Spinal cord (tissue), 9 donors: ENCODE measurements at regions not wholly inside any gene's neighbourhood (a gene's known extent, or its start where the extent isn't known, plus 50 kb on each side); places are given as distances from the start of the nearest gene placed in this dataset.

Experiments
- DNase-seq, 6 donors: peaks; one replicate each; pipeline versions ENCODE4 v3.0.0 to v3.0.0-alpha.2; 2013 to 2015; ENCODE audit warnings: low spot score in 6 of 6, low read depth in 4 of 6
- H3K27ac ChIP-seq: one replicate; pipeline ENCODE4 v1.5.1; 2013; ENCODE audit warnings: low read depth, low read length, control low read depth
- H3K27me3 ChIP-seq: one replicate; pipeline ENCODE4 v1.6.1; 2013; ENCODE audit warnings: low read length; ENCODE audit not compliant: control insufficient read depth, insufficient read depth
- H3K36me3 ChIP-seq: one replicate; pipeline ENCODE4 v1.6.1; 2013; ENCODE audit warnings: low read length; ENCODE audit not compliant: control insufficient read depth, insufficient read depth
- H3K4me1 ChIP-seq: one replicate; pipeline ENCODE4 v1.6.1; 2013; ENCODE audit warnings: low read length; ENCODE audit not compliant: control insufficient read depth, insufficient read depth
- H3K4me3 ChIP-seq: one replicate; pipeline ENCODE4 v1.5.1; 2013; ENCODE audit warnings: low read depth, low read length, control low read depth
- H3K9me3 ChIP-seq: one replicate; pipeline ENCODE4 v1.6.1; 2013; ENCODE audit warnings: low read length; ENCODE audit not compliant: control insufficient read depth, insufficient read depth
- WGBS: methylation state at CpG from one replicate; pipeline ENCODE4 v1.1.5; 2013; ENCODE audit warnings: missing lambda C conversion rate; ENCODE audit not compliant: insufficient coverage; 5-methylcytosine and 5-hydroxymethylcytosine counted together
- donor health status: healthy.

DNA sequence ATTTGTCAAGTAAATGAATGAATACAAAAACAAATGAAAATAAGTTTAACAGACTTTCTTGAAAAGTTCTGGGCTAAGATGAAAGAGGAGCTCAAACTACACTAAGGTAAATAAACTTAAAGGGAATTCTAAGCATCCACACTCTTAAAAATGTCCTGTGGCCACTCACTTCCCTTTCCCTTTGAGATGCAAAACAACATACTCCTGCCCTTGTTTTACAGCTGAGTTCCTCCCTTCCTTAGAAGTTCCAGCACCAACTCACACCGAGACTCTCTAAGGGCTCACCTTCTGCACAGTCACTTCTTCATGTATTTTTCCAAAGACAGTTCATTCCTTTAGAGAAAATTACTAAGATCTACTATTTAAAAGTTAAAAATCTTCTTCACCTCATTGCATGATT is 123.3 kb upstream of the CMC1 start:
- H3K27me3 ChIP-seq = no peaks in the 10 kb centered on the region
- no peaks in the 10 kb centered on the region for H3K4me1 ChIP-seq
- H3K9me3 ChIP-seq = no peaks in the 10 kb centered on the region
- no peak for DNase-seq
- H3K36me3 ChIP-seq = no peaks in the 10 kb centered on the region
- no CpG with 5 or more reads among the region's 1 CpG for WGBS
- no peak overlapping the region for H3K27ac ChIP-seq
- no peak overlapping the region for H3K4me3 ChIP-seq

DNA sequence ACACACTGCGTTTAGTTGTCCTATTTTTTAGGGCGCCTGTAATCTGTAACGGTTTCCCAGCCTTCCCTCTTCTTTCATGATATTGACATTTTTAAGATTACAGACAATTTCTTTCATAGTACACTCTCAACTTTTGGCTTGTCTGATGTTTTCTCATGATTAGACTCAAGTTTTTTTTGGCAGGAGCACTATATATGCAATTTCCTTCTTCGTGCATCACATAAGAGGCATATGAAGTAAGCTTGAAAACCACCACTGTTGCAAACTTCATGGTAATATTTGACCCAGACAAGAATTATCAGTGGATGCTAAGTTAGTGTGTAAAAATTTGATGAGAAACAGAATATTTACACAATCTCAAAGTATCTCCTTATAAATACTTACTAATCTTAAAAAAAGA is 119.2 kb upstream of the CMC1 start:
- H3K4me3 ChIP-seq = no peak overlapping the region
- WGBS = 96% methylated on average over 3 of the region's 4 CpGs
- no peak overlapping the region for H3K27ac ChIP-seq
- H3K27me3 ChIP-seq = no peaks in the 10 kb centered on the region
- no peaks in the 10 kb centered on the region for H3K36me3 ChIP-seq
- DNase-seq = no peak
- no peaks in the 10 kb centered on the region for H3K4me1 ChIP-seq
- H3K9me3 ChIP-seq = no peaks in the 10 kb centered on the region

DNA sequence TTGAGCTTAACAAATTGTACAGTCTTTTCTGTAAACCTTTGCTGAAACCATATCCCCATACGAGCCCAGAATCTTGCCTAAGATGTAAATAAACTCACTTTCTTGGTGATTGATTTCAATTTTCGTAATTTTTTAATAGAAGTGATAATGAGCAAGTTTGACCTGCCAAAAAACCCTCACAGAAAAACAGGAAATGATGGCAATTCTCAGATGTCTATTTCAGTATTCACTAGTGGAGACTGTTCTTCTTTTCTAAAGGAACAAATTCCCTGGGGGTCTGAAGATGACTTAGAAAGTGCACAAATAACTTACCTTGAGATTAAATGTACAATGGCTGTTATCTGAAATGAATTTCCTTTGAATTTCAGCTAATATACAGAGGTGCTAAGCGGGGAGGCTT is 116.5 kb upstream of the CMC1 start:
- Histone ChIP-seq H3K9me3 (no peaks in the 10 kb centered on the region), H3K27me3 (no peaks in the 10 kb centered on the region), H3K36me3 (no peaks in the 10 kb centered on the region), H3K4me3 (no peak overlapping the region), H3K27ac (no peak overlapping the region), H3K4me1 (no peaks in the 10 kb centered on the region)
- DNase-seq = no peak
- WGBS = no CpG with 5 or more reads among the region's 3 CpGs

DNA sequence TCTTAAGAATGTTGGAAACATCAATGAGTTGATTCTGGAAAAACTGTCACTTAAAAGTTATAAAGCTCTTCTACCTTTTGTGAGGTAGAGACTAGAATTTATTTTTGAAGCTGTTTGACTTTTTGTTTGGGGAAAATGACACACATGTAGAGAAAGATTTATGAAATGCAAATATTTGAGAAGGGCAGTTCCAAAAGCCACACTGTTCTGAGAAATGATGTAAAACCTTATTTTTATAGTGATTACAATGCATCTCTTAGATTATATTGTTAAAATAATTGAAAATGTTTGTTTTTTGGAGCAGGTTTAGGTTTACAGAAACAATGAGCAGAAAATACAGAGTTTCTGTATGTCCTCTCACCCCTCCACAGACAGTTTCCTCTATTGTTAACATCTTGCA is 116.1 kb upstream of the CMC1 start:
- H3K27me3 ChIP-seq = no peaks in the 10 kb centered on the region
- H3K4me1 ChIP-seq = no peaks in the 10 kb centered on the region
- H3K27ac ChIP-seq = no peak overlapping the region
- H3K36me3 ChIP-seq = no peaks in the 10 kb centered on the region
- H3K4me3 ChIP-seq = no peak overlapping the region
- DNase-seq = no peak
- no peaks in the 10 kb centered on the region for H3K9me3 ChIP-seq

DNA sequence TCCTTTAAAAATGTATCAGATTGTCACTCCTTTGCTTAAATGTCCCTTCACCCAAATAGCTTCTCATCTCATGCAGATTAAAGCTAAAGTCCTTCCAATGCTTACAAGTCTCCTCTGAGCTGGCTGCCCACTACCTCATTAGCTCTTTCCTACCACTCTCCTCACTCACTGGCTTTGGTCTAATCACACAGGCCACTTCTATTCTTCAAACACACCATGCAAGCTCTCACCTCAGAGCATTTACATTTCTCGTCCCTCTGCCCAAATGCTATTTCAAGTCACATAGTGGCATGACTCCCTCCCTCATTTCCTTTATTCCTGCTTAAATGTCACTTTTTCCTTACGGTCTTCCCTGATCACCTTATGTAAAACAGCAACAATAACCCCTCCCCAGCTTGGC is 110.6 kb upstream of the CMC1 start:
- H3K4me1 ChIP-seq = no peaks in the 10 kb centered on the region

DNA sequence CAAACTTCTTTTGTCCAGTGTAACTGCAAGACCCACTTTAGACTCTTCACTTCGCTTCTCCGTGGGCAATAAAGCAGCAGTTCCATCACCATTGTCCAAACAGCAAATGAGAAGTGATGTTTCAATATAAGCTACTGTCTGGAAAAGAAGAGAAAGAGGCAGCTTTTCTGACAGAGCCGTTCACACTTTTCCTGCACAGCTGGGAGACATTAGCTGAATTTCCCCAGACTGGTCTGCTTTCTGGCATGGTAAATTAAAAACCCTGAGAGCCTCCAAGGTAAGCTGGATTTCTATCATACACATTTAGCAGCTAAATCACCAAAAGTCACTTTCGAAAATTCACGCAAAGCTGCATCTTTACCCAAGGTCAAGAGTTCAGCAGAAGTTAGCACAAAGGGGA is 108.5 kb upstream of the CMC1 start:
- no peaks in the 10 kb centered on the region for H3K36me3 ChIP-seq
- WGBS = 43% methylated on average over 1 of the region's 5 CpGs
- peak in 1 of 6 donors; percentile 34 for DNase-seq
- H3K4me1 ChIP-seq = no peaks in the 10 kb centered on the region
- no peaks in the 10 kb centered on the region for H3K9me3 ChIP-seq
- H3K4me3 ChIP-seq = no peak overlapping the region
- no peak overlapping the region for H3K27ac ChIP-seq
- no peaks in the 10 kb centered on the region for H3K27me3 ChIP-seq

More for the DNA sequence above, 110.6 kb upstream of the CMC1 start:
- H3K27ac ChIP-seq = no peak overlapping the region
- DNase-seq = no peak
- H3K36me3 ChIP-seq = no peaks in the 10 kb centered on the region
- H3K27me3 ChIP-seq = no peaks in the 10 kb centered on the region
- H3K4me3 ChIP-seq = no peak overlapping the region
- WGBS = 72% methylated on average over 2 of the region's 2 CpGs
- H3K9me3 ChIP-seq = no peaks in the 10 kb centered on the region

DNA sequence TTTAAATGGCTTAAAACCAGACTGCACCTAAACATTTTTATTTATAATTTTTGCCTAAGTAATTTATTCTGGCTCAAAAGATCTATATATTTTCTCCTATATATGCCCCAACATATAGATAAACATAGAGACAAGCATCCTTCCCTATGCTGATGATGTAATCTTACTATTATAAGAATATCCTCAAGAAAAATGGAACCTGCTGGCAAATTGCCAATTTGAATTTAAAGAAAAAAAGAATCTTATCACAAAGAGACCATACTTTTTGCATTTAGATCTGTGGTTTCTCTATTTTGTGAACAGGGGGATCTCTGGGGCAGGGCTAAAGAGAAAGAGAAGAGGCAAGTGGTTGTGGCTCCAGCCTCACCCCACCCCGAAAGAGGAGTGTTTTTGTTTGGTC is 107.2 kb upstream of the CMC1 start:
- Histone ChIP-seq H3K36me3 (no peaks in the 10 kb centered on the region), H3K4me1 (no peaks in the 10 kb centered on the region)
- WGBS = no CpG with 5 or more reads among the region's 1 CpG

DNA sequence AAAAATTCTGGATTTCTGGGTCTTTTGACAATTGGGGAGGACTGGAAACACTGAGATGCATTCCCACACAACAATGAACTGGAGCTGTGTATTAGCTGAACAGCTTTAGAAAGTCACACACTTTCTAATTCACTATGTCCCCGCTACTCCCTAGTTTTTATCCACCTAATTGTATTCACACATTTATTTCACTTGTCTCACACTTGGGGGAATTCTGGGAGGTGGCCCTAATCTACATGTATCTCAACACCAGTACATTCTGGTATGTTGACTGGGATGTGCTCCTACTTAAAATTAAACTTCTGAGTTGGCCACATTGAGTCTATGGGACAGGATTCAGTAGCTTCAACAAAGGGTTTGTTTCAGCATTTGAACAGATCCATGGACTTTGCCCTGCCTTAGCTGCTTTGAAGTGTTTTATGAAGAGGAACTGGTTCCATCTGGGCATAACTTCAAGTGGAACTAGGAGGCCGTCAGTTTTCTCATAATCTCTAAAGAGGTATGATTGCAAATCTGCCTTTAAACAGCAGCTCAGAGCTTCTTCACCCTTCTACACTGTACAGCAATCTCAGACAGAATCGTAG is 106.5 kb upstream of the CMC1 start:
- Histone ChIP-seq H3K9me3 (no peaks in the 10 kb centered on the region), H3K4me1 (no peaks in the 10 kb centered on the region), H3K27me3 (no peaks in the 10 kb centered on the region), H3K36me3 (no peaks in the 10 kb centered on the region), H3K4me3 (no peak overlapping the region), H3K27ac (no peak overlapping the region)
- DNase-seq = no peak
- 83% methylated on average over 1 of the region's 3 CpGs for WGBS

More for the DNA sequence above, 107.2 kb upstream of the CMC1 start:
- Histone ChIP-seq H3K27me3 (no peaks in the 10 kb centered on the region), H3K9me3 (no peaks in the 10 kb centered on the region), H3K27ac (no peak overlapping the region), H3K4me3 (no peak overlapping the region)
- DNase-seq = no peak

DNA sequence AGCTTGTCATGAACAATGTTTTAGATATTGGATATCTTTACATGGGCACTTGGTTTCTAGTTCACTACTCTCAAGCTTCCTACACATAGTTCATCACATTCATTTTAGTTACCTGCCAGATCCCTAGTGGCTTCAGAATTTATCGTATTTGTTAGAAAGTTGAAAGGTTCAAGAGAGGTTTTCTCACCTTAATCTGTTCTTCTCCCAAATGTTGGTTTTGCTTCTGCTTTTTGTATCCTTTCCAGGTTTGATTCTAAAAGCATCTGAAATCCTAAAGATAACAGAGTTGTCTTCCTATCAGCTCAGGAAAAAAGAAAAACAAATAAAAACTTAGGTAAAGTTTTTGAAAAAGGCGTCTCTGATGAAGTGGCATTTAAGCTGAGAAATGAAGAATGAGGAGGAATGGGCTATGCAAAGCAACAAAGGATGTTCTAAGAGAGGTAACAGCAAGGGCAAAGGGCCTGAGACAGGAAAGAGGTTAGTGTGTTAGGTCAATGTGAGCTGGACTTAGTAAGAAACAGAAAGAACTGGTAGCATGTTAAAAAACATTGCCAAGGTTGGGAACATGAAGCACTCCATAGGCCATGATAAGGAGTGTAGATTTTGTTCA is 104.7 kb upstream of the CMC1 start:
- Histone ChIP-seq H3K27ac (no peak overlapping the region), H3K4me3 (no peak overlapping the region), H3K4me1 (no peaks in the 10 kb centered on the region), H3K9me3 (no peaks in the 10 kb centered on the region), H3K36me3 (no peaks in the 10 kb centered on the region), H3K27me3 (no peaks in the 10 kb centered on the region)
- WGBS = 83% methylated on average over 1 of the region's 2 CpGs
- DNase-seq = no peak

DNA sequence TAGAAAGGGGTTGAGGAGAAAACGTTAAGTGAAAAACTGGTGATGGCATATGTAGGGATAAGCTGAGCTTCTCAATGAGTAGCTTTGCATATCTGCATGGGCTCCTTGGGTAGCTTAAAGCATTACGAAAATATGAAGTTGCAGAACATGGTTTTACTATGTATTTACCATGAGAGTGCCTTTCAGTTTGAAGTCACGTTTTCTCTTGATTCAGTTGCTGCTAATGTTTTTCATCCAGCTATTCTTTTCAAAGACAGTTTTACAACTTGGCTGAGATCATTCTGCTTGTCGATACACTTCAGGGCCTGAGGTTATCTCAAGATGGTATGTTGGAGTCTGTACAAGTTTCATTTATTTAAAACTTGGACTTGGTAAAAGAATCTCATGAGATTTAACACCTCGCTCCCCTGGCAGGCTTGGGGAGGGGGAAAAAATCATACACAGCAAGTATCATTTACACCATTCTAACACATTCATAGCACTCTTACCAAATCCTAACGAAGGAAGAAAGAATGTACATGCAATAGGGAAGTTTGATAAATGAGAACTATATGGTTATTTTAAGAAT is 103.3 kb upstream of the CMC1 start:
- Histone ChIP-seq H3K27ac (no peak overlapping the region), H3K36me3 (no peaks in the 10 kb centered on the region), H3K27me3 (no peaks in the 10 kb centered on the region), H3K4me3 (no peak overlapping the region), H3K9me3 (no peaks in the 10 kb centered on the region), H3K4me1 (no peaks in the 10 kb centered on the region)
- DNase-seq = peak in 1 of 6 donors; percentile 73
- WGBS = 94% methylated on average over 2 of the region's 6 CpGs
